ENCODE measurements at regions not wholly inside any gene's neighbourhood (a gene's known extent, or its start where the extent isn't known, plus 50 kb on each side); places are given as distances from the start of the nearest gene placed in this dataset.

GRCh38 chr16:25317732-25318316, 60.2 kb upstream of the ZKSCAN2 start:
- Histone ChIP-seq H3K79me2 (ENCODE audit: control insufficient read depth, insufficient read depth, low read length) (no peaks in the 10 kb centered on the region), H2AFZ (ENCODE audit: low read depth, low read length) (no peak overlapping the region), H3K4me3 (replicated peaks in 1 of 3; ENCODE audit: insufficient read depth in 1 of 3, low read depth in 1 of 3, low read length in 3 of 3) (no peak overlapping the region), H3K4me2 (ENCODE audit: insufficient read depth, low read length) (no peak overlapping the region), H3K9me3 (replicated peaks; ENCODE audit: control insufficient read depth, insufficient read depth, low read length) (peaks cover 2% of the 10 kb centered on the region), H3K27me3 (ENCODE audit: control insufficient read depth in 2 of 2, insufficient read depth in 2 of 2, low read length in 2 of 2) (no peaks in the 10 kb centered on the region), H3K4me1 (ENCODE audit: control insufficient read depth, extremely low read depth, insufficient read depth, low read length) (no peaks in the 10 kb centered on the region), H3K36me3 (ENCODE audit: control insufficient read depth in 2 of 2, extremely low read depth in 1 of 2, insufficient read depth in 2 of 2, low read length in 2 of 2) (no peaks in the 10 kb centered on the region), H3K27ac (ENCODE audit: insufficient read depth, low read depth, low read length) (no peak overlapping the region), H4K20me1 (replicated peaks; ENCODE audit: control insufficient read depth, extremely low read depth, insufficient read depth, low read length) (no peaks in the 10 kb centered on the region), H3K9ac (replicated peaks; ENCODE audit: extremely low read depth, insufficient read depth, low read length) (no peak overlapping the region), H3K9me1 (replicated peaks; ENCODE audit: control insufficient read depth, extremely low read depth, insufficient read depth, low read length) (no peaks in the 10 kb centered on the region)
- ChIA-PET CTCF (no interaction called here), POLR2A (no interaction called here)
- no TSS peak for BruUV-seq (replicated peaks)
- FAIRE-seq (no peak), DNase-seq (ENCODE audit: low read depth, low spot score) (no peak)
- intact Hi-C loops (cut with micrococcal nuclease), result no loop called here
- dilution Hi-C loops (cut with MboI; ENCODE audit: extremely low pct_ligation_motif_present, low sequenced_read_pairs), result no loop called here
- no peak for TF ChIP-seq EZH2 (IDR thresholded peaks at IDR 0.05; ENCODE audit: borderline replicate concordance, low read depth, low read length, severe bottlenecking)
- TF ChIP-seq JUN (IDR thresholded peaks at IDR 0.05; ENCODE audit: borderline replicate concordance, insufficient read depth, insufficient read length, low read depth), result no peak
- no peak for TF ChIP-seq CTCF (IDR thresholded peaks at IDR 0.05; ENCODE audit: extremely low read depth in 1 of 2, insufficient read depth in 1 of 2, low read depth in 1 of 2, low read length in 2 of 2)
- no peak for TF ChIP-seq MAX (IDR thresholded peaks at IDR 0.05; ENCODE audit: insufficient read depth, insufficient read length)
- no peak for TF ChIP-seq FOS (IDR thresholded peaks at IDR 0.05; ENCODE audit: borderline replicate concordance, insufficient read depth, low read length)
- TF ChIP-seq MYC (IDR thresholded peaks at IDR 0.05; ENCODE audit: low read depth, low read length), result no peak
- TF ChIP-seq POLR2AphosphoS5 (IDR thresholded peaks at IDR 0.05; ENCODE audit: insufficient read depth, low read depth, low read length), result no peak
- no peak for TF ChIP-seq POLR2A (IDR thresholded peaks at IDR 0.05; ENCODE audit: low read depth, low read length)
- TF ChIP-seq GATA2 (IDR thresholded peaks at IDR 0.05; ENCODE audit: insufficient read depth, insufficient read length, low read depth, low read length), result no peak
